ENCODE measurements at regions not wholly inside any gene's neighbourhood (a gene's known extent, or its start where the extent isn't known, plus 50 kb on each side); places are given as distances from the start of the nearest gene placed in this dataset.

DNA sequence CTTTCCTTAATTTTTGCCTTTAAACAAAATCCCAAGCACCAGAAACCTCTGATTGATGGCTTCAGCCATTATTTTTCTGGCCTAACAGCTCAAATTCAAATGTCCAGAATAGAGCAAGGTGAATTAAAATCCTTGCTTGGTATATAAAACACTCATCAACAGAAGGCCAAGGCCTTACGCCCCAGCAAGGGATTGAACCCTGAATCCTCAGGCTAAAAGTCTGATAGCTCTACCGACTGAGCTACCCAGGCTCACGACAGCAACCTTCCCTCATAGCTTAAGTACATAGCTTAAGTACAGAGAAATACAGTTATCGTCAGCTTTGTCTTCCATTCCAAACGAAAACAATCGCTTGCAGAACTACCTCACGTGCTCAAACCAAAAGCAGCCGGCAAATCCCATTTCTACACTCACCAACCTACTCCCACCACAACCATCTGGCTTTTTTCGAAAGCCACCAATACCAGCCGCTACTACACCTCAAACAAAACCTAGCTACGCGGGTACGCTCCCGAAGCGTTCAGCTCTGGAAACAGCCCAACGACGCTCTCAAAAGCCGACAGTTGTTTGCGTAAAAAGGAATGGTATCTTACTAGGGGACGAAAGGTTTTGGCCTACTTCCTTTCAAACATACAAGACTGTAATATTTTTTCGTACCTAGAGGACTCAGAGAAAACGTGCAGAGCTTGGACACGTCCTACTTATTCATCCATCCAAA is 167.5 kb downstream of the GPX5 start:
- Histone ChIP-seq H2AFZ (ENCODE audit: low read length) (no peak overlapping the region), H3K4me3 (ENCODE audit: low read length, poor library complexity, severe bottlenecking) (no peak overlapping the region), H3K36me3 (ENCODE audit: insufficient read depth, low read length) (no peaks in the 10 kb centered on the region), H4K20me1 (ENCODE audit: insufficient read depth, low read length, poor library complexity, severe bottlenecking) (no peaks in the 10 kb centered on the region), H3K9me2 (replicated peaks; ENCODE audit: low read depth, low read length) (no peaks in the 10 kb centered on the region), H3F3A (ENCODE audit: low read depth) (no peaks in the 10 kb centered on the region), H3K9ac (ENCODE audit: low read depth, low read length, poor library complexity, severe bottlenecking) (no peak overlapping the region), H3K27me3 (ENCODE audit: insufficient read depth, low read length, poor library complexity, severe bottlenecking) (no peaks in the 10 kb centered on the region), H3K4me2 (ENCODE audit: low read depth, low read length, poor library complexity, severe bottlenecking) (no peak overlapping the region), H3K4me1 (ENCODE audit: insufficient read depth, low read length, poor library complexity, severe bottlenecking) (no peaks in the 10 kb centered on the region), H3K9me3 (ENCODE audit: insufficient read depth, low read depth, low read length) (no peaks in the 10 kb centered on the region), H3K79me2 (ENCODE audit: insufficient read depth, low read length) (no peaks in the 10 kb centered on the region)
- TF ChIP-seq EZH2phosphoT487 (IDR thresholded peaks at IDR 0.05; ENCODE audit: borderline replicate concordance) = no peak
- TF ChIP-seq, protein P1, sequence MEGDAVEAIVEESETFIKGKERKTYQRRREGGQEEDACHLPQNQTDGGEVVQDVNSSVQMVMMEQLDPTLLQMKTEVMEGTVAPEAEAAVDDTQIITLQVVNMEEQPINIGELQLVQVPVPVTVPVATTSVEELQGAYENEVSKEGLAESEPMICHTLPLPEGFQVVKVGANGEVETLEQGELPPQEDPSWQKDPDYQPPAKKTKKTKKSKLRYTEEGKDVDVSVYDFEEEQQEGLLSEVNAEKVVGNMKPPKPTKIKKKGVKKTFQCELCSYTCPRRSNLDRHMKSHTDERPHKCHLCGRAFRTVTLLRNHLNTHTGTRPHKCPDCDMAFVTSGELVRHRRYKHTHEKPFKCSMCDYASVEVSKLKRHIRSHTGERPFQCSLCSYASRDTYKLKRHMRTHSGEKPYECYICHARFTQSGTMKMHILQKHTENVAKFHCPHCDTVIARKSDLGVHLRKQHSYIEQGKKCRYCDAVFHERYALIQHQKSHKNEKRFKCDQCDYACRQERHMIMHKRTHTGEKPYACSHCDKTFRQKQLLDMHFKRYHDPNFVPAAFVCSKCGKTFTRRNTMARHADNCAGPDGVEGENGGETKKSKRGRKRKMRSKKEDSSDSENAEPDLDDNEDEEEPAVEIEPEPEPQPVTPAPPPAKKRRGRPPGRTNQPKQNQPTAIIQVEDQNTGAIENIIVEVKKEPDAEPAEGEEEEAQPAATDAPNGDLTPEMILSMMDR (conservative IDR thresholded peaks at IDR 0.05; ENCODE audit: low read length) = no peak

GRCh38 chr6:28693751-28694443 is 168.2 kb downstream of the GPX5 start:
- no peak overlapping the region for H3K9ac ChIP-seq (ENCODE audit: low read depth, low read length, poor library complexity, severe bottlenecking)
- TF ChIP-seq, protein P1 (conservative IDR thresholded peaks at IDR 0.05; ENCODE audit: low read length) = no peak
- TF ChIP-seq EZH2phosphoT487 (IDR thresholded peaks at IDR 0.05; ENCODE audit: borderline replicate concordance) = no peak

DNA sequence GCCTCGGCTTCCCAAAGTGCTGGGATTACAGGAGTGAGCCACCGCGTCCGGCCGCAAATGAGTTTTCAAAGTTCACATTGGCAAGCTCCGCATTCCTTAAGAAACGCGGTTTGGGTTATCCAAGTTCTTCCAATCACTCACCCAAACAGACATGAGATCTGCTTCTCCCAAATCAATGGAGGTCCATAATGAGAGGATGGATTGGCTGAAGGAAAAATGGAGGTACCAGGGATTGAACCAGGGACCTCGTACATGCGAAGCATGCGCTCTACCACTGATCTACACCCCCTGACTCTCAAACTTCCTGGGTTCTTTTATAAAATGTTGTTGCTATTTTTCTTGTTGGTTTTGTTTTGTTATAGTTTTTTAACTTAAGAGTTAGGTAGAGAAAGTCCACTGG is 170.0 kb downstream of the GPX5 start:
- Histone ChIP-seq H3K36me3 (ENCODE audit: insufficient read depth, low read length) (no peaks in the 10 kb centered on the region), H3K4me1 (ENCODE audit: insufficient read depth, low read length, poor library complexity, severe bottlenecking) (no peaks in the 10 kb centered on the region), H2AFZ (ENCODE audit: low read length) (no peak overlapping the region), H3K9me3 (ENCODE audit: insufficient read depth, low read depth, low read length) (no peaks in the 10 kb centered on the region), H3K79me2 (ENCODE audit: insufficient read depth, low read length) (no peaks in the 10 kb centered on the region), H3F3A (ENCODE audit: low read depth) (no peaks in the 10 kb centered on the region), H3K27me3 (ENCODE audit: insufficient read depth, low read length, poor library complexity, severe bottlenecking) (no peaks in the 10 kb centered on the region), H4K20me1 (ENCODE audit: insufficient read depth, low read length, poor library complexity, severe bottlenecking) (no peaks in the 10 kb centered on the region), H3K4me2 (ENCODE audit: low read depth, low read length, poor library complexity, severe bottlenecking) (no peak overlapping the region), H3K9me2 (replicated peaks; ENCODE audit: low read depth, low read length) (no peaks in the 10 kb centered on the region), H3K9ac (ENCODE audit: low read depth, low read length, poor library complexity, severe bottlenecking) (no peak overlapping the region), H3K4me3 (ENCODE audit: low read length, poor library complexity, severe bottlenecking) (no peak overlapping the region)
- TF ChIP-seq, protein P1 (conservative IDR thresholded peaks at IDR 0.05; ENCODE audit: low read length) = no peak
- no peak for TF ChIP-seq EZH2phosphoT487 (IDR thresholded peaks at IDR 0.05; ENCODE audit: borderline replicate concordance)

More at GRCh38 chr6:28693751-28694443, 168.2 kb downstream of the GPX5 start:
- H3K4me1 ChIP-seq (ENCODE audit: insufficient read depth, low read length, poor library complexity, severe bottlenecking) = no peaks in the 10 kb centered on the region
- no peaks in the 10 kb centered on the region for H3K79me2 ChIP-seq (ENCODE audit: insufficient read depth, low read length)
- no peaks in the 10 kb centered on the region for H3K9me3 ChIP-seq (ENCODE audit: insufficient read depth, low read depth, low read length)
- H3F3A ChIP-seq (ENCODE audit: low read depth) = no peaks in the 10 kb centered on the region
- H3K4me2 ChIP-seq (ENCODE audit: low read depth, low read length, poor library complexity, severe bottlenecking) = no peak overlapping the region
- no peaks in the 10 kb centered on the region for H3K9me2 ChIP-seq (replicated peaks; ENCODE audit: low read depth, low read length)
- H3K36me3 ChIP-seq (ENCODE audit: insufficient read depth, low read length) = no peaks in the 10 kb centered on the region
- H3K27me3 ChIP-seq (ENCODE audit: insufficient read depth, low read length, poor library complexity, severe bottlenecking) = no peaks in the 10 kb centered on the region
- H2AFZ ChIP-seq (ENCODE audit: low read length) = no peak overlapping the region
- H4K20me1 ChIP-seq (ENCODE audit: insufficient read depth, low read length, poor library complexity, severe bottlenecking) = no peaks in the 10 kb centered on the region
- H3K4me3 ChIP-seq (ENCODE audit: low read length, poor library complexity, severe bottlenecking) = no peak overlapping the region
